Peyer's patch (tissue), 4 donors: ENCODE measurements at regions not wholly inside any gene's neighbourhood (a gene's known extent, or its start where the extent isn't known, plus 50 kb on each side); places are given as distances from the start of the nearest gene placed in this dataset.

Source experiments
- CTCF ChIP-seq, 6 experiments: fragments of 450-650 bp in 4 of 6; fragments of 200-600 bp in 2 of 6; sonication (generic) in 1 of 6; IDR thresholded peaks; one replicate each; pipeline ENCODE4 v1.5.1; 2017 to 2019; ENCODE audit warnings: antibody characterized with exemption in 6 of 6, mild to moderate bottlenecking in 3 of 6, moderate library complexity in 1 of 6
- POLR2A ChIP-seq, 2 donors: fragments of 450-650 bp; IDR thresholded peaks; one replicate each; pipeline ENCODE4 v1.5.1; 2017; ENCODE audit warnings: antibody characterized with exemption in 2 of 2, mild to moderate bottlenecking in 2 of 2, moderate library complexity in 2 of 2

GRCh38 chr9:75359638-75360037 lies 271.3 kb downstream of the OSTF1 start:
- TF ChIP-seq CTCF (IDR thresholded peaks at IDR 0.05) (no peak), POLR2A (IDR thresholded peaks at IDR 0.05) (no peak)
